Neutrophil (primary cell): ENCODE measurements at regions not wholly inside any gene's neighbourhood (a gene's known extent, or its start where the extent isn't known, plus 50 kb on each side); places are given as distances from the start of the nearest gene placed in this dataset.
"Not testable (repeated sequence)": the region's sequence is repeated elsewhere in the genome, so short reads cannot be mapped to it uniquely, and the experiment has no call there.

Experiments used
- H3K27ac ChIP-seq: fragments of 200-600 bp; sonication (generic); 2 replicates; pipeline ENCODE4 v1.5.1; 2016; ENCODE audit warnings: mild to moderate bottlenecking, moderate library complexity
- H3K27me3 ChIP-seq: fragments of 200-600 bp; sonication (generic); 2 replicates; pipeline ENCODE4 v1.6.0; 2016; ENCODE audit warnings: mild to moderate bottlenecking
- H3K36me3 ChIP-seq: fragments of 200-600 bp; sonication (generic); 2 replicates; pipeline ENCODE4 v1.5.1; 2017
- H3K4me1 ChIP-seq, 2 experiments: fragments of 200-600 bp in 1 of 2; sonication (generic) in 1 of 2; 1 replicate in 1 of 2; 2 replicates in 1 of 2; pipeline versions ENCODE4 v1.5.1 to v1.6.1; 2013 to 2016; ENCODE audit warnings: low read depth in 1 of 2, low read length in 1 of 2, mild to moderate bottlenecking in 1 of 2, moderate library complexity in 1 of 2; ENCODE audit not compliant: control insufficient read depth in 1 of 2, insufficient read depth in 1 of 2
- H3K4me3 ChIP-seq, 2 experiments: fragments of 200-600 bp in 1 of 2; sonication (generic) in 1 of 2; 1 replicate in 1 of 2; 2 replicates in 1 of 2; pipeline ENCODE4 v1.5.1; 2013 to 2016; ENCODE audit warnings: low read depth in 1 of 2, low read length in 1 of 2, mild to moderate bottlenecking in 1 of 2, moderate library complexity in 1 of 2
- H3K9me3 ChIP-seq: fragments of 200-600 bp; sonication (generic); 2 replicates; pipeline ENCODE4 v1.5.1; 2016
- TF ChIP-seq, protein P1 (sequence below): fragments of 200-600 bp; sonication (generic); IDR thresholded peaks from 2 replicates; pipeline ENCODE4 v1.5.1; 2016; ENCODE audit warnings: antibody characterized with exemption

GRCh38 chr1:229149435-229149834 is 121.5 kb upstream of the RAB4A start:
- Histone ChIP-seq H3K27me3 (peaks cover 43% of the 10 kb centered on the region), H3K4me1 (peaks cover 0 to 12% of the 10 kb centered on the region in 2 experiments), H3K4me3 (no peak overlapping the region), H3K27ac (no peak overlapping the region), H3K36me3 (no peaks in the 10 kb centered on the region), H3K9me3 (no peaks in the 10 kb centered on the region)
- TF ChIP-seq, protein P1, sequence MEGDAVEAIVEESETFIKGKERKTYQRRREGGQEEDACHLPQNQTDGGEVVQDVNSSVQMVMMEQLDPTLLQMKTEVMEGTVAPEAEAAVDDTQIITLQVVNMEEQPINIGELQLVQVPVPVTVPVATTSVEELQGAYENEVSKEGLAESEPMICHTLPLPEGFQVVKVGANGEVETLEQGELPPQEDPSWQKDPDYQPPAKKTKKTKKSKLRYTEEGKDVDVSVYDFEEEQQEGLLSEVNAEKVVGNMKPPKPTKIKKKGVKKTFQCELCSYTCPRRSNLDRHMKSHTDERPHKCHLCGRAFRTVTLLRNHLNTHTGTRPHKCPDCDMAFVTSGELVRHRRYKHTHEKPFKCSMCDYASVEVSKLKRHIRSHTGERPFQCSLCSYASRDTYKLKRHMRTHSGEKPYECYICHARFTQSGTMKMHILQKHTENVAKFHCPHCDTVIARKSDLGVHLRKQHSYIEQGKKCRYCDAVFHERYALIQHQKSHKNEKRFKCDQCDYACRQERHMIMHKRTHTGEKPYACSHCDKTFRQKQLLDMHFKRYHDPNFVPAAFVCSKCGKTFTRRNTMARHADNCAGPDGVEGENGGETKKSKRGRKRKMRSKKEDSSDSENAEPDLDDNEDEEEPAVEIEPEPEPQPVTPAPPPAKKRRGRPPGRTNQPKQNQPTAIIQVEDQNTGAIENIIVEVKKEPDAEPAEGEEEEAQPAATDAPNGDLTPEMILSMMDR: no peak

DNA sequence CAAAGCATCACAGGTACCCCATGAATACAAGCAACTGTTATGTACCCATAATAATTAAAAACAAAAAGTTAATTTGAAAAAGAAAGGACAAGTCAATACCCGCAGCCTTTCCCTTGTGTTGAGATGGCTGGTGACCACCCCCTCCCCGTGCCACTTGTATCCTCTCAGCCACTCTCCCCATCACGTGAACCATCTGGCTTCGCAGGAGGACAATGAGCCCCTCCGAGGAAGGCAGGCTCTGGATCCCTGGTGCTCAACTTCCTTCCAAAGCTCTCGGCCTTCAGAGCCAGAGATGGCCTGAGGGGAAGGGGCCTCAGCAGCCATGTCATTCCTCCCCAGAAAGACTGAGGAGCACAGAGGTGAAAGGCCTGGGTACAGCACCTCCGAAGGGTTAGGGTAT is 120.4 kb upstream of the RAB4A start:
- Histone ChIP-seq H3K36me3 (no peaks in the 10 kb centered on the region), H3K27ac (no peak overlapping the region), H3K27me3 (peaks cover 42% of the 10 kb centered on the region), H3K4me1 (peaks cover 6 to 20% of the 10 kb centered on the region in 2 experiments), H3K4me3 (no peak overlapping the region), H3K9me3 (no peaks in the 10 kb centered on the region)
- TF ChIP-seq, protein P1: no peak

DNA sequence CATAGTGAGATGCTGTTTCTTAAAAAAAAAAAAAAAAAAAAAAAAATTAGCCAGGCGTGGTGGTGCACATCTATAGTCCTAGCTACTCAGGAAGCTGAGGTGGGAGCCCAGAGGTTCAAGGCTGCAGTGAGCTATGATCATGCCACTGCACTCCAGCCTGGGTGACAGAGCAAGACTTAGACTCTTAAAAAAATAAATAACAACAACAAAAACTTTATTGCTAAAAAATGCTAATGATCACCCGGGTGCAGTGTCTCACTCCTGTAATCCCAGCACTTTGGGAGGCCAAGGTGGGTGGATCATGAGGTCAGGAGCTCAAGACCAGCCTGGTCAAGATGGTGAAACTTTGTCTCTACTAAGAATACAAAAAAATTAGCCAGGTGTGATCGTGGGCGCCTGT is 119.5 kb upstream of the RAB4A start:
- Histone ChIP-seq H3K4me1 (peaks cover 11 to 29% of the 10 kb centered on the region in 2 experiments), H3K27me3 (peaks cover 33% of the 10 kb centered on the region)
- H3K27ac ChIP-seq, H3K4me3 ChIP-seq, H3K36me3 ChIP-seq, H3K9me3 ChIP-seq: not testable (repeated sequence)

DNA sequence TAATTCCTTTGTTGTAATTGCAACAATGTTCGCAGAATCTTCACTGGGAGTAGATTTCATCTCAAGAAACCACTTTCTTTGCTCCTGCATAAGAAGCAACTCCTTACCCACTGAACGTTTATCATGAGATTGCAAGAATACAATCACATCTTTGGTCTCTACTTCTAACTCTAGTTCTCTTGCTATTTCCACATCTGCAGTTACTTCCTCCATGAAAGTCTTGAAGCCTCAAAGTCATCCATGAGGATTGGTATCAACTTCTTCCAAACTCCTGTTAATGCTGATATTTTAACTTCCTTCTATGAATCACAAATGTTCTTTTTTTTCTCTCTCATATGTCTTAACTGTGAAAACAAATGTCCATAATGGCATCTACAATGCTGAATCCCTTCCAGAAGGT is 118.6 kb upstream of the RAB4A start:
- H3K9me3 ChIP-seq: no peaks in the 10 kb centered on the region
- H3K27me3 ChIP-seq: peaks cover 24% of the 10 kb centered on the region
- TF ChIP-seq, protein P1: no peak
- no peak overlapping the region for H3K27ac ChIP-seq
- peaks cover 14 to 33% of the 10 kb centered on the region in 2 experiments for H3K4me1 ChIP-seq
- H3K36me3 ChIP-seq: no peaks in the 10 kb centered on the region
- no peak overlapping the region for H3K4me3 ChIP-seq

- Histone ChIP-seq H3K27me3 (peaks cover 7% of the 10 kb centered on the region), H3K9me3 (no peaks in the 10 kb centered on the region), H3K4me1 (peaks cover 31 to 42% of the 10 kb centered on the region in 2 experiments), H3K27ac (no peak overlapping the region), H3K4me3 (no peak overlapping the region), H3K36me3 (no peaks in the 10 kb centered on the region)
- TF ChIP-seq, protein P1: no peak
Observed at GRCh38 chr1:229153955-229154548, 116.9 kb upstream of the RAB4A start.

GRCh38 chr1:229154811-229155210 is 116.1 kb upstream of the RAB4A start:
- TF ChIP-seq, protein P1: no peak
- peaks cover 39 to 50% of the 10 kb centered on the region in 2 experiments for H3K4me1 ChIP-seq
- H3K27ac ChIP-seq: no peak overlapping the region
- H3K9me3 ChIP-seq: no peaks in the 10 kb centered on the region
- H3K4me3 ChIP-seq: no peak overlapping the region
- no peaks in the 10 kb centered on the region for H3K36me3 ChIP-seq
- no peaks in the 10 kb centered on the region for H3K27me3 ChIP-seq
